K562 (cell line): ENCODE measurements at regions not wholly inside any gene's neighbourhood (a gene's known extent, or its start where the extent isn't known, plus 50 kb on each side); places are given as distances from the start of the nearest gene placed in this dataset.

Source experiments
- ATAC-seq: fragments of 200-7000 bp; cut with Tn5 transposase; 3 replicates; pipeline ENCODE4 v1.9.1; 2020; ENCODE audit warnings: moderate library complexity
- BruUV-seq: library from RNA; stranded (reverse); fragments of 400-500 nt; replicated peaks from 2 replicates; lab custom pipeline; 2021; lab: Mats Ljungman, UMichigan
- CTCF ChIA-PET: fragments of 300-600 bp; formaldehyde crosslinking; extraction: SDS; loops from one replicate; lab custom pipeline; 2021; ENCODE audit warnings: low intra/inter-chr PET ratio; lab: Yijun Ruan, JAX
- POLR2A ChIA-PET: fragments of 300-600, 350-650 bp; sonication (Branson Sonifier 250); formaldehyde crosslinking; extraction: SDS; loops from one replicate; lab custom pipeline; 2021; ENCODE audit warnings: antibody characterized with exemption, inconsistent platforms; lab: Yijun Ruan, JAX
- DNase-seq, 4 experiments: peaks; one replicate each; pipeline versions ENCODE4 v3.0.0 to v3.0.0-alpha.2; 2011 to 2018; ENCODE audit warnings: low spot score in 3 of 4, mixed read lengths in 3 of 4; ENCODE audit errors: extremely low read depth in 1 of 4
- FAIRE-seq: peaks from 2 replicates; lab custom pipeline; 2011; peaks lifted over from hg19 to GRCh38; lab: Jason Lieb, UNC
- H2AFZ ChIP-seq: 2 replicates; pipeline ENCODE4 v1.6.0; 2011; ENCODE audit warnings: low read depth, low read length, control low read depth, inconsistent platforms
- H3K27ac ChIP-seq: fragments of 200-600 bp; 3 replicates; pipeline ENCODE4 v1.8.0; 2011; ENCODE audit warnings: low read depth, mild to moderate bottlenecking, control low read depth, inconsistent platforms, low read length, moderate library complexity, mixed read lengths; ENCODE audit errors: extremely low read depth
- H3K27me3 ChIP-seq, 2 experiments: fragments of 300-600 bp in 1 of 2; 2 replicates in 1 of 2; 3 replicates in 1 of 2; pipeline versions ENCODE4 v1.6.0 to v1.8.0; 2011; ENCODE audit warnings: inconsistent platforms in 2 of 2, low read length in 2 of 2, mild to moderate bottlenecking in 1 of 2, mixed read lengths in 1 of 2, moderate library complexity in 1 of 2; ENCODE audit not compliant: control insufficient read depth in 2 of 2, insufficient read depth in 2 of 2
- H3K36me3 ChIP-seq: fragments of 300-600 bp; 3 replicates; pipeline ENCODE4 v1.8.0; 2011; ENCODE audit warnings: mild to moderate bottlenecking, low read length, inconsistent platforms; ENCODE audit not compliant: control insufficient read depth, insufficient read depth
- H3K4me1 ChIP-seq, 2 experiments: fragments of 200-600 bp in 1 of 2; replicated peaks in 1 of 2; 2 replicates in 1 of 2; 3 replicates in 1 of 2; pipeline versions ENCODE4 v1.5.1 to v1.8.0; 2011; ENCODE audit warnings: inconsistent platforms in 2 of 2, low read length in 2 of 2, mild to moderate bottlenecking in 1 of 2, mixed read lengths in 1 of 2, moderate library complexity in 1 of 2; ENCODE audit not compliant: control insufficient read depth in 2 of 2, insufficient read depth in 2 of 2
- H3K4me2 ChIP-seq: 2 replicates; pipeline ENCODE4 v1.6.1; 2011; ENCODE audit warnings: low read length, control low read depth, inconsistent platforms, mixed read lengths; ENCODE audit not compliant: insufficient read depth
- H3K4me3 ChIP-seq: fragments of 200-600 bp; sonication (generic), shearing (Covaris generic); 2 replicates; pipeline ENCODE4 v1.5.1; 2016; ENCODE audit warnings: control low read depth, inconsistent platforms
- H3K79me2 ChIP-seq: fragments of 200-600 bp; 3 replicates; pipeline ENCODE4 v1.8.0; 2011; ENCODE audit warnings: low read length, inconsistent platforms; ENCODE audit not compliant: control insufficient read depth, insufficient read depth
- H3K9ac ChIP-seq, 2 experiments: 2 replicates each; pipeline versions ENCODE4 v1.6.0 to v1.6.1; 2011; ENCODE audit warnings: low read depth in 2 of 2, low read length in 2 of 2, control low read depth in 1 of 2, inconsistent platforms in 1 of 2, mild to moderate bottlenecking in 1 of 2, mixed read lengths in 1 of 2; ENCODE audit not compliant: insufficient read depth in 1 of 2
- H3K9me1 ChIP-seq: one replicate; pipeline ENCODE4 v1.6.0; 2011; ENCODE audit warnings: inconsistent platforms, mild to moderate bottlenecking, low read length, moderate library complexity; ENCODE audit not compliant: control insufficient read depth, insufficient read depth
- H3K9me3 ChIP-seq: replicated peaks from 2 replicates; pipeline ENCODE4 v1.5.1; 2011; ENCODE audit warnings: low read depth, low read length, inconsistent platforms; ENCODE audit not compliant: control insufficient read depth, insufficient read depth
- H4K20me1 ChIP-seq: replicated peaks from 2 replicates; pipeline ENCODE4 v1.6.1; 2011; ENCODE audit warnings: low read length, inconsistent platforms, mixed read lengths; ENCODE audit not compliant: control insufficient read depth, insufficient read depth
- ELF4 ChIP-seq: fragments of 450-650 bp; formaldehyde crosslinking; IDR thresholded peaks from 2 replicates; pipeline ENCODE4 v1.4.0; 2022; ENCODE audit warnings: missing genetic modification characterization
- HBP1 ChIP-seq: fragments of 450-650 bp; formaldehyde crosslinking; IDR thresholded peaks from 2 replicates; pipeline ENCODE4 v1.4.0; 2022; ENCODE audit warnings: missing genetic modification characterization
- HMBOX1 ChIP-seq: sonication (generic); IDR thresholded peaks from 2 replicates; pipeline ENCODE4 v1.6.1; 2016
- IRF2 ChIP-seq: sonication (generic); formaldehyde crosslinking; IDR thresholded peaks from 2 replicates; pipeline ENCODE4 v1.8.1; 2022; ENCODE audit warnings: mild to moderate bottlenecking, missing genetic modification reagents
- JUNB ChIP-seq: fragments of 450-650 bp; formaldehyde crosslinking; conservative IDR thresholded peaks from 2 replicates; pipeline ENCODE4 v1.4.0; 2020; ENCODE audit warnings: mild to moderate bottlenecking
- PRMT5 ChIP-seq: sonication (generic); formaldehyde crosslinking; IDR thresholded peaks from 2 replicates; pipeline ENCODE4 v1.5.0; 2020; ENCODE audit warnings: missing genetic modification reagents
- RBM22 ChIP-seq: fragments of 200-400 bp; formaldehyde crosslinking; IDR thresholded peaks from 2 replicates; pipeline ENCODE4 v1.6.1; 2018; ENCODE audit warnings: low read length, low read depth; ENCODE audit not compliant: poor library complexity, severe bottlenecking
- RNF2 ChIP-seq: sonication (generic); IDR thresholded peaks from 2 replicates; pipeline ENCODE4 v1.6.1; 2016
- SMARCB1 ChIP-seq: IDR thresholded peaks from 2 replicates; pipeline ENCODE4 v1.6.1; 2011; ENCODE audit warnings: improper control_type of control experiment, low read depth; ENCODE audit not compliant: insufficient read length
- ZBTB26 ChIP-seq: fragments of 450-650 bp; formaldehyde crosslinking; IDR thresholded peaks from 2 replicates; pipeline ENCODE4 v1.4.0; 2022; ENCODE audit warnings: missing genetic modification characterization
- ZNF436 ChIP-seq: fragments of 250-450, 450-650 bp; sonication (Bioruptor Pico); formaldehyde crosslinking; IDR thresholded peaks from 2 replicates; pipeline ENCODE4 v1.7.0; 2020; ENCODE audit warnings: mild to moderate bottlenecking
- ZNF668 ChIP-seq: fragments of 250-450 bp; sonication (Bioruptor Pico); IDR thresholded peaks from 2 replicates; pipeline ENCODE4 v1.8.0; 2022; ENCODE audit warnings: mild to moderate bottlenecking, inconsistent platforms
- WGBS: fragments of 100-300 bp; shearing (Covaris generic); methylation state at CpG from one replicate; pipeline ENCODE4 v1.1.6; 2016; ENCODE audit warnings: low coverage, mixed read lengths; ENCODE audit not compliant: insufficient coverage; ENCODE audit errors: missing lambda C conversion rate; 5-methylcytosine and 5-hydroxymethylcytosine counted together
- in situ Hi-C: fragments of 300-500 bp; cut with MboI; formaldehyde crosslinking; loops from 4 replicates; pipeline ENCODE4 v1.15.0; 2018; ENCODE audit warnings: inconsistent platforms, mixed read lengths
- intact Hi-C: fragments of 100-400 bp; cut with micrococcal nuclease; formaldehyde crosslinking; loops from 2 replicates; pipeline ENCODE4 v1.14.2; 2022
- TF ChIP-seq, protein P1 (sequence below): IDR thresholded peaks from 2 replicates; pipeline ENCODE4 v1.6.1; 2011; ENCODE audit warnings: borderline replicate concordance, low read depth, mild to moderate bottlenecking, moderate library complexity, low read length; ENCODE audit not compliant: insufficient read depth, poor library complexity, severe bottlenecking

DNA sequence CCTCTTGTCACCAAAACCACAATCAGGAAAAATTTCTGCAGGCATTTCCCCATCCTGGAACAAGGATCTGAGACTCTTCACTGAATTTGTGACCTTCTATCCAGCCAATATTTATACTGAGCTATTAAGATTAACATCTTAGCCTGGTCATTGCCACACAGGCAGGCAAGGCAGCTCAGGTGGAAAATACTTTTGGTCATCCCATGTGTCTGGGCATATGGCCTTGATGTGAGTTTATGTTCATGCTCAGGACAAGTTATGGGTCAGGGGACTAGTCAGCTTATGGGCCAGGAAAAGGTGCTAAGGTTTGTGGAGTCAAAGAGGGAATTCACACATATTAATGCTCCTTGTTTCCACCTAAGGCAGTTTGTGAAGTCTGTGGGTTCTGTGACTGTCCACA, 124.3 kb upstream of the TOP3B start (continued):
- TF ChIP-seq JUNB (CRISPR knock-in tag) = no peak
- 0 out of 2 replicates have a peak, but pooled peaks have one; percentile 14 for TF ChIP-seq PRMT5 (CRISPR knock-in tag)
- no peak for TF ChIP-seq ZNF668 (CRISPR knock-in tag)
- TF ChIP-seq IRF2 (CRISPR knock-in tag) = peak; percentile 87; the same call in 1 of the 2 replicates
- TF ChIP-seq, protein P1, sequence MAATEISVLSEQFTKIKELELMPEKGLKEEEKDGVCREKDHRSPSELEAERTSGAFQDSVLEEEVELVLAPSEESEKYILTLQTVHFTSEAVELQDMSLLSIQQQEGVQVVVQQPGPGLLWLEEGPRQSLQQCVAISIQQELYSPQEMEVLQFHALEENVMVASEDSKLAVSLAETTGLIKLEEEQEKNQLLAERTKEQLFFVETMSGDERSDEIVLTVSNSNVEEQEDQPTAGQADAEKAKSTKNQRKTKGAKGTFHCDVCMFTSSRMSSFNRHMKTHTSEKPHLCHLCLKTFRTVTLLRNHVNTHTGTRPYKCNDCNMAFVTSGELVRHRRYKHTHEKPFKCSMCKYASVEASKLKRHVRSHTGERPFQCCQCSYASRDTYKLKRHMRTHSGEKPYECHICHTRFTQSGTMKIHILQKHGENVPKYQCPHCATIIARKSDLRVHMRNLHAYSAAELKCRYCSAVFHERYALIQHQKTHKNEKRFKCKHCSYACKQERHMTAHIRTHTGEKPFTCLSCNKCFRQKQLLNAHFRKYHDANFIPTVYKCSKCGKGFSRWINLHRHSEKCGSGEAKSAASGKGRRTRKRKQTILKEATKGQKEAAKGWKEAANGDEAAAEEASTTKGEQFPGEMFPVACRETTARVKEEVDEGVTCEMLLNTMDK = no peak

DNA sequence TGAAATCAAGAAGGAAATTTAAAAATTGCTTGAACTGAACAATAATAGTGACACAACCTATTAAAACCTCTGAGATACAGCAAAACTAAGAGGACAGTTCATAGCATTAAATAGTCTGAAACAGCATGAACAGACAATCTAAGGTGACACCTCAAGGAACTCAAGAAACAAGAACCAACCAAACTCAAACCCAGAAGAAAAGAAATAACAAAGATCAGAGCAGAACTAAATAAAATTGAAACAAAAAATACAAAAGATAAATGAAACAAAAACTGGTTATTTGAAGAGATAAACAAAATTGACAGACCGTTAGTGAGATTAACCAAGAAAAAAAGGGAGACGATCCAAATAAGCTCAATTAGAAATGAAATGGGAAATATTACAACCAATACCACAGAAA, 122.8 kb upstream of the TOP3B start:
- no peak for ATAC-seq
- peaks cover 2% of the 10 kb centered on the region for H3K9me1 ChIP-seq
- BruUV-seq = no TSS peak
- DNase-seq = no peak
- in situ Hi-C loops (no loop called here), intact Hi-C loops (no loop called here)
- TF ChIP-seq RBM22 = no peak
- no peak for TF ChIP-seq ZNF436
- peak; percentile 76; the same call in 1 of the 2 replicates for TF ChIP-seq HBP1 (CRISPR knock-in tag)
- peak; percentile 80; the same call in 1 of the 2 replicates for TF ChIP-seq ZBTB26 (CRISPR knock-in tag)
- TF ChIP-seq HMBOX1 = no peak
- TF ChIP-seq RNF2 = 0 out of 2 replicates have a peak, but pooled peaks have one; percentile 27
- peak; percentile 77; the same call in 1 of the 2 replicates for TF ChIP-seq ELF4 (CRISPR knock-in tag)
- no peak for TF ChIP-seq SMARCB1
- H3K4me1 ChIP-seq = peaks cover 0 to 12% of the 10 kb centered on the region in 2 experiments; a peak in 2 of 5 replicates
- H3K36me3 ChIP-seq = no peaks in the 10 kb centered on the region
- H3K27me3 ChIP-seq = peaks cover 21 to 26% of the 10 kb centered on the region in 2 experiments
- POLR2A ChIA-PET = interaction anchor here (0.9 to 1.0 kb wide), 2 partner anchors 14 to 113 kb away, joined by 3 read pairs; no protein-coding TSS in a partner anchor
- H3K9me3 ChIP-seq = no peaks in the 10 kb centered on the region
- no peaks in the 10 kb centered on the region for H4K20me1 ChIP-seq
- no peak overlapping the region for H3K9ac ChIP-seq
- no peak overlapping the region for H3K27ac ChIP-seq
- whole genome bisulfite sequencing = 6% methylated on average over 2 of the region's 2 CpGs
- H2AFZ ChIP-seq = no peak overlapping the region
- no peaks in the 10 kb centered on the region for H3K79me2 ChIP-seq
- no peak overlapping the region for H3K4me3 ChIP-seq
- H3K4me2 ChIP-seq = no peak overlapping the region
- no peak for FAIRE-seq
- CTCF ChIA-PET = interaction anchor here (1.2 kb wide), 1 partner anchor 10 kb away, joined by 3 read pairs; no protein-coding TSS in a partner anchor
